NCI-H345 treated with DMSO at 0.1 percent for 48 hours (cell line): ENCODE measurements at regions not wholly inside any gene's neighbourhood (a gene's known extent, or its start where the extent isn't known, plus 50 kb on each side); places are given as distances from the start of the nearest gene placed in this dataset.
A peak's percentile ranks its signal among the peaks of the same experiment; 100 is the strongest.

Experiments
- DNase-seq: peaks from one replicate; lab custom pipeline; 2025; ENCODE audit not compliant: unreplicated experiment; lab: John Stamatoyannopoulos, UW

DNA sequence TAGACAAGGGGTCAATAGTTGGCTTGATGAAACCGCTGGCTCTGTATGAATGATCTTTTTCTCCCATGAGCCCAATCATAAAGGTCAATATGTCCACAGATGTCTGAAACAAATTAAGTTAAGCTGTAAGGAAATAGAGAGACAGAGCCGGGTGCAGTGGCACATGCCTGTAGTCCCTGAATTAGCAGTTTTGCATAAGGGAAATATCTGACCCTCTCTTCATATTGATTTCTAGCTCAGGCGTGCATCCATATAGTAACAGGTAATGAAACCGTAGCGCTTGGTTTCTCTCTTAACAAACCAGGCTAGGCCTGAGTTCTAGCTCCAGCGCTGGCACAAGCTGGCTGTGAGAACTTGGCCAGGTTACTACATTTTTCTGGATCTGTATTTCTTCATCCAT is 118.1 kb upstream of the ERCC6L2 start:
- DNase-seq: no peak

GRCh38 chr9:95756986-95757385 is 118.5 kb upstream of the ERCC6L2 start:
- DNase-seq: no peak

DNA sequence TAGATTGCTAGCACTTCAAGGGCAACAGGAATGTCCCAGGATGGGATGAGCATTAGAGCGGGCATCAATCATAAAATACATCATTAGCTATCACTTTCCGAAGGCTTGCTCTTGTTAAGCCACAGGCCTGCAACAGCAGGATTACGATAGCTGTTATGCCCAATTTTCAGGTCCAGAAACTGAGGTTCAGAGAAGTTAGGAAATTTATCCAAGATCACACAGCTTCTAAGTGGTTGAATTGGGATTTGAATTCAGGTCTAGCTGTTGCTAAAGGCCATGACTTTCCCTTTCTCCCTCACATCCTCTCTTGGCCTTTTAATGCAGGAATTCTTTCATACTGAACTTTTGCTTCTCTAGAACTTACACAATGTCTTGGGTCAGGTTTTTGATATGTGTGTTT is 119.4 kb upstream of the ERCC6L2 start:
- DNase-seq: no peak

- DNase-seq: no peak
These were observed 120.1 kb upstream of the ERCC6L2 start for GRCh38 chr9:95755421-95755730.

GRCh38 chr9:95754533-95755420 is 120.7 kb upstream of the ERCC6L2 start:
- no peak for DNase-seq

GRCh38 chr9:95753762-95754465 is 121.6 kb upstream of the ERCC6L2 start:
- peak; percentile 13 for DNase-seq

DNA sequence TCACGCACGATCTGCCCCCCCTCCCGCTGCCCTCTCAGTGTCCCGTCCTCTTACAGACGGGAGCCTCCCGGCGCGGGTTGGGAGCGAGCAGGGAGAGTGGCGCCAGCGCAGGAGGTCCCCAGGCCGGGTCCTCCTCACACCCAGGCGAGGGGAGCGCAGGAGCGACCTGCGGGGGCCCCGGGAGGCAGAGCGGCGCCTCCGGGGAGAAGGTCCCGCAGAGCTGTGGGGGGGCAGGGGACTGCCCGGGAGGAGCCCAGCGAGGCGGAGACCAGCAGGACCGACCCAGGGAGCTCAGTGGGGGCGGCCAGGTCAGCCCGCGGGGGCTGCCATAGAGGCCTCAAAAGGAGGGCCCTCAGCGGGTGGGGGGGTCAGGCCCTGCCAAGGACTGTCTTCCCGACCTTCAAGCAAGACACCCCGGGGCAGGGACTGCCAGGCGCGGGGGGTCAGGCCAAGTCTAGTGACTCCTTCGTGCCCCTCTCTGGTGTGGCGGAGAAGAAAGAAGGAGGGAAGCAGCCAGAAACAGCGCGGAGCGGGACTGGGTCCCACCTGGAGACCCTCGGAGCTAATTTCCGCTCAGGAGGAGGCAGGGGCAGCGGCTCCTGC is 123.3 kb upstream of the ERCC6L2 start:
- DNase-seq: no peak

DNA sequence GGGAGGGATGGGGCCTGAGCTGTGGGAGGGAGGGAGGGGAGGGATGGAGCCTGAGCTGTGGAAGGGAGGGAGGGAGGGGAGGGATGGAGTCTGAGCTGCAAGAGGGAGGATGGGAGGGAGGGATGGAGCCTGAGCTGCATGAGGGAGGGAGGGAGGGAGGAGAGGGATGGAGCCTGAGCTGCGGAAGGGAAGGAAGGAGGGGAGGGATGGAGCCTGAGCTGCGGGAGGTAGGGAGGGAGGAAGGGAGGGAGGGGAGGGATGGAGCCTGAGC is 124.0 kb upstream of the ERCC6L2 start:
- DNase-seq: no peak

- DNase-seq: no peak
These were observed 124.6 kb upstream of the ERCC6L2 start for GRCh38 chr9:95750725-95751519.

DNA sequence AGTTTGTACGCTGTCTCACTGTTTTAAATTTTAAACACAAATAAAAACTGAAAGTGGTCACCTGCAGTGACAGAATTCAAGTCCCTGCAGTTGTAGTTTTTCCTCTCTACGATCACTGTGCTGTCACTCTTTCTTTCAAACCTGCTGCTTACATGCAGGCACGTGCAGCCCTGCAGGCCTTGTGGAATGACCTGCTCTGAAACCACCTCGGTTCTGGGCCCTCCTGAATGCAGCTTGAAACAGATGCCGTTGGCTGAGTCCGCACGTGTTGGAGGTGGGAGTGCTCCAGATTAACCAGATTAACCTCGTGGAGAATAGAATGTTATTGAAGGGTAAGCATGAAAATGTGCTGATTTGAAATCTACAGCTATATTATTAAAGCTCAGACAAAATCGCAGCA is 126.0 kb upstream of the ERCC6L2 start:
- DNase-seq: no peak

GRCh38 chr9:95746408-95747180 is 128.9 kb upstream of the ERCC6L2 start:
- no peak for DNase-seq

GRCh38 chr9:95742821-95743220 is 132.7 kb upstream of the ERCC6L2 start:
- DNase-seq: no peak

GRCh38 chr9:95741631-95742030 is 133.9 kb upstream of the ERCC6L2 start:
- DNase-seq: no peak

GRCh38 chr9:95740217-95741004 is 135.1 kb upstream of the ERCC6L2 start:
- no peak for DNase-seq

DNA sequence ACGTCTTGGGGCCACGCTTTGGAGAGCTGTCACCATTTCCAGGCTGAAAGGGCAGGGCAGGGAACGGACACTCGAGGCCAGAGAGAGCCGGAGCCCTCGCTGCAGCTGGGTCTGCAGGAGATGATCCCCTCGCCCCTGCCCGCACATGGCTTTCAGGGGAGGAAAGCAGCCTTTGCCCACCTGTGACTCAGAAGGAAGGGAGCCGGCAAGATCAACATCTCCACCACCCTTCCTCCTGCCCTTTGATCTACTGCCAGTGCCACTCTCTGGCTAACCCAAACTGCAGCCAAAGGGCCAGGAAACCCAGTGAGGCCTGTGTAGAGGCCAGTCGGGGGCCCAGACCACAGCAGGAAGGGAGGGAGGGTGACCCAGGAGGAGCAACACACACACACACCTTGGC is 137.1 kb upstream of the ERCC6L2 start:
- DNase-seq: no peak

DNA sequence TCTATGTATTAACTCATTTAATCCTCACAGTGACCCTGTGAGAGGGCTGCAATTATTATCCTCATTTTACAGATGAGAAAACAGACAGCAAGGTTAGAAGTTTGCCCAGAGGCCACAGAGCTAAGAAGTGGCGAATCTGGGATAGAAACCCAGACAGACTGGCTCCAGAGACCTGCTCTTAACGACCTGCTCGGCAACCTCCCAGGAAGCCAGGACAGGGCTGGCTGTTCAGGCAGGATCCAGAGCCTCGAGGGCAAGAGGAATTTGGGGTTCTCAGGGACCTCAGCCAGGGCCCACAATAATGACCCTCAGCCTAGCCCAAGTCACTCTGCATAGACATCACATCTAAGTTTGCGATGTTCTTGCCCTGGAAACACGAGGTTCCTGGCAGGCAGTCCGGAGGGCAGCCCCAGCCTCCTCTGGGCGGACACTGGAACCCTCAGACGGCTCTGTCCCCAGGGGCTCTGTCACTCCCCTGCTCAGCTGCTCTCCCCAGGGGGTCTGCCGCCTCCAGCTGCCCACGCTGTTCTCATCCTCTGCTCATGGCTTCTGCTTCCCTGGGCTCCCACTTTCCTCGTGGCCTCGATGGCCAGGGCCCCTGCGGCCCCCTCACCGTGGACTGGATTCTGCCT is 138.5 kb upstream of the ERCC6L2 start:
- DNase-seq: no peak

GRCh38 chr9:95736370-95736769 is 139.1 kb upstream of the ERCC6L2 start:
- no peak for DNase-seq

- no peak for DNase-seq
These were observed 139.8 kb upstream of the ERCC6L2 start for GRCh38 chr9:95735701-95736100.
